Erythroblast (primary cell): ENCODE measurements at regions not wholly inside any gene's neighbourhood (a gene's known extent, or its start where the extent isn't known, plus 50 kb on each side); places are given as distances from the start of the nearest gene placed in this dataset.

Source experiments
- GATA1 ChIP-seq: IDR thresholded peaks from 2 replicates; pipeline ENCODE4 v1.6.1; 2011; ENCODE audit warnings: low read depth, mild to moderate bottlenecking, control low read depth, low read length, moderate library complexity
- POLR2A ChIP-seq: IDR thresholded peaks from 2 replicates; pipeline ENCODE4 v1.6.1; 2011; ENCODE audit warnings: mild to moderate bottlenecking, low read length

DNA sequence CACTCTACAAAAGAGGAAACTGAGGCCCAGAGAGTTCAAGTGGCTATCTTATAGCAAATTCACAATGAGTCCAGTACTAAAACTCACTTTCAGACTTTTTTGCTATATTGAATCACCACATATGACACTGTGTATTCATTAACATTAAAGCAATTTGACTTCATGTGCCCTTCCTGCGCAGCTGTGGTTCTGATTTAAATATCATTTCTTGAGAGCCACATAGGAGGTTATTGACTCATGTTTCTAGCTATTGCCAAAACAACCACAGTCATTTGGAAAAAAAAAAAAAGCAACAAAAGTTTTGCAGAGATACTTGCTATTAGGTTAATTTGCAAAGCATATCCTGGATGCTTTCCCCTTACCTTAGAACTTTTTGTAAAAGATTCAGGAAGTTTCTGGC is 341.2 kb downstream of the PIK3C3 start:
- TF ChIP-seq POLR2A: no peak
- TF ChIP-seq GATA1: no peak
